Naive thymus-derived CD4-positive, alpha-beta T cell (primary cell): ENCODE measurements at regions not wholly inside any gene's neighbourhood (a gene's known extent, or its start where the extent isn't known, plus 50 kb on each side); places are given as distances from the start of the nearest gene placed in this dataset.
"Not testable (repeated sequence)": the region's sequence is repeated elsewhere in the genome, so short reads cannot be mapped to it uniquely, and the experiment has no call there.

Experiments used
- ATAC-seq: fragments of 150-1000 bp; cut with Tn5 transposase; 2 replicates; pipeline ENCODE4 v1.10.0; 2021; ENCODE audit warnings: mild to moderate bottlenecking, moderate library complexity
- CTCF ChIA-PET: fragments of 350-600 bp; sonication (Branson Sonifier 250); formaldehyde crosslinking; loops from one replicate; lab custom pipeline; 2021; ENCODE audit warnings: antibody characterized with exemption; lab: Charles Lee
- POLR2A ChIA-PET: fragments of 350-600 bp; sonication (Branson Sonifier 250); formaldehyde crosslinking; loops from one replicate; lab custom pipeline; 2021; ENCODE audit warnings: antibody characterized with exemption, inconsistent platforms; lab: Charles Lee
- DNase-seq, 9 donors: peaks; one replicate each; pipeline versions ENCODE4 v3.0.0 to v3.0.0-alpha.2; 2020 to 2022; ENCODE audit warnings: mixed read lengths in 1 of 9
- H3K27ac ChIP-seq: one replicate; pipeline ENCODE4 v1.7.0; 2013; ENCODE audit warnings: mild to moderate bottlenecking, low read depth, low read length, moderate library complexity
- H3K27me3 ChIP-seq, 2 donors: one replicate each; pipeline ENCODE4 v1.7.0; 2013; ENCODE audit warnings: low read length in 2 of 2, mild to moderate bottlenecking in 2 of 2, moderate library complexity in 2 of 2; ENCODE audit not compliant: control insufficient read depth in 2 of 2, insufficient read depth in 2 of 2
- H3K36me3 ChIP-seq, 3 experiments: 1 replicate in 2 of 3; 2 replicates in 1 of 3; pipeline ENCODE4 v1.7.0; 2013; ENCODE audit warnings: low read length in 3 of 3, mild to moderate bottlenecking in 3 of 3, moderate library complexity in 1 of 3; ENCODE audit not compliant: insufficient read depth in 3 of 3, control insufficient read depth in 2 of 3
- H3K4me1 ChIP-seq, 2 donors: one replicate each; pipeline ENCODE4 v1.7.0; 2013; ENCODE audit warnings: low read length in 2 of 2, mild to moderate bottlenecking in 2 of 2, moderate library complexity in 1 of 2; ENCODE audit not compliant: control insufficient read depth in 2 of 2, insufficient read depth in 2 of 2
- H3K4me3 ChIP-seq: 2 replicates; pipeline ENCODE4 v1.7.0; 2013; ENCODE audit warnings: mild to moderate bottlenecking, low read length
- H3K9me3 ChIP-seq, 3 experiments: 1 replicate in 2 of 3; 2 replicates in 1 of 3; pipeline ENCODE4 v1.7.0; 2013; ENCODE audit warnings: low read length in 3 of 3; ENCODE audit not compliant: control insufficient read depth in 2 of 3
- H3K27ac Mint-ChIP-seq, 9 donors: one replicate each; pipeline ENCODE4 v1.8.0; 2020 to 2022; ENCODE audit warnings: mixed read lengths in 9 of 9, mild to moderate bottlenecking in 8 of 9, moderate library complexity in 5 of 9, inconsistent platforms in 2 of 9
- H3K27me3 Mint-ChIP-seq, 5 donors: one replicate each; pipeline ENCODE4 v1.8.0; 2021 to 2022; ENCODE audit warnings: mixed read lengths in 5 of 5, mild to moderate bottlenecking in 1 of 5
- H3K36me3 Mint-ChIP-seq, 5 donors: one replicate each; pipeline ENCODE4 v1.8.0; 2020 to 2022; ENCODE audit warnings: mixed read lengths in 5 of 5, mild to moderate bottlenecking in 3 of 5, inconsistent platforms in 1 of 5
- H3K4me1 Mint-ChIP-seq, 7 donors: one replicate each; pipeline ENCODE4 v1.8.0; 2020 to 2022; ENCODE audit warnings: mixed read lengths in 7 of 7, mild to moderate bottlenecking in 3 of 7, inconsistent platforms in 1 of 7
- H3K4me3 Mint-ChIP-seq, 10 donors: one replicate each; pipeline ENCODE4 v1.8.0; 2020 to 2022; ENCODE audit warnings: mild to moderate bottlenecking in 10 of 10, mixed read lengths in 10 of 10, moderate library complexity in 6 of 10, inconsistent platforms in 2 of 10
- H3K9me3 Mint-ChIP-seq, 11 donors: one replicate each; pipeline ENCODE4 v1.8.0; 2020 to 2022; ENCODE audit warnings: mixed read lengths in 11 of 11, mild to moderate bottlenecking in 4 of 11, inconsistent platforms in 1 of 11, moderate library complexity in 1 of 11
- intact Hi-C, 2 donors: fragments of 100-400 bp; cut with micrococcal nuclease; formaldehyde crosslinking; loops; one replicate each; pipeline ENCODE4 v1.15.1; 2023

GRCh38 chr11:38700111-38700510 lies 2102.1 kb upstream of the RAG2 start:
- H3K27ac ChIP-seq, result no peak overlapping the region
- ATAC-seq (no peak), DNase-seq (no peak)
- no peaks in the 10 kb centered on the region for H3K36me3 ChIP-seq
- Mint-ChIP-seq H3K4me3 (no peak overlapping the region), H3K27ac (no peak overlapping the region), H3K4me1 (no peaks in the 10 kb centered on the region), H3K9me3 (peaks cover 5 to 31% (median 8%) of the 10 kb centered on the region in 11 donors), H3K27me3 (no peaks in the 10 kb centered on the region), H3K36me3 (peaks cover 0 to 10% (median 0%) of the 10 kb centered on the region in 5 donors)
- H3K4me1 ChIP-seq, result no peaks in the 10 kb centered on the region
- POLR2A ChIA-PET, result no interaction called here
- H3K27me3 ChIP-seq, result no peaks in the 10 kb centered on the region
- no peak overlapping the region for H3K4me3 ChIP-seq
- CTCF ChIA-PET, result no interaction called here
- H3K9me3 ChIP-seq, result no peaks in the 10 kb centered on the region
- intact Hi-C loops, result no loop called here

GRCh38 chr11:38693306-38693705 lies 2095.3 kb upstream of the RAG2 start:
- ATAC-seq (no peak), DNase-seq (no peak)
- Histone ChIP-seq H3K9me3 (peaks cover 0 to 7% (median 0%) of the 10 kb centered on the region in 3 experiments), H3K36me3 (no peaks in the 10 kb centered on the region), H3K4me1 (no peaks in the 10 kb centered on the region), H3K27ac (no peak overlapping the region), H3K27me3 (no peaks in the 10 kb centered on the region), H3K4me3 (no peak overlapping the region)
- no peaks in the 10 kb centered on the region for H3K27me3 Mint-ChIP-seq
- peaks cover 0 to 25% (median 12%) of the 10 kb centered on the region in 11 donors for H3K9me3 Mint-ChIP-seq
- intact Hi-C loops, result loop anchor here in 1 of 2 donors (10.0 kb wide), 1 partner anchor 61 kb away; no protein-coding TSS in a partner anchor
- no peaks in the 10 kb centered on the region for H3K4me1 Mint-ChIP-seq
- H3K36me3 Mint-ChIP-seq, result peaks cover 0 to 6% (median 0%) of the 10 kb centered on the region in 5 donors
- H3K4me3 Mint-ChIP-seq, result no peak overlapping the region
- ChIA-PET CTCF (no interaction called here), POLR2A (no interaction called here)
- H3K27ac Mint-ChIP-seq, result no peak overlapping the region

GRCh38 chr11:38690211-38690610 lies 2092.2 kb upstream of the RAG2 start:
- ATAC-seq, POLR2A ChIA-PET, H3K27me3 Mint-ChIP-seq, H3K27ac ChIP-seq, H3K27ac Mint-ChIP-seq, H3K4me1 Mint-ChIP-seq, DNase-seq, H3K4me1 ChIP-seq, CTCF ChIA-PET, H3K9me3 ChIP-seq, H3K27me3 ChIP-seq, H3K36me3 ChIP-seq, H3K4me3 ChIP-seq, H3K36me3 Mint-ChIP-seq, H3K4me3 Mint-ChIP-seq: not testable (repeated sequence)
- peaks cover 0 to 19% (median 5%) of the 10 kb centered on the region in 11 donors for H3K9me3 Mint-ChIP-seq
- intact Hi-C loops, result loop anchor here in 1 of 2 donors (10.0 kb wide), 1 partner anchor 65 kb away; no protein-coding TSS in a partner anchor

- H3K9me3 Mint-ChIP-seq, result peaks cover 0 to 9% (median 3%) of the 10 kb centered on the region in 11 donors
- intact Hi-C loops, result loop anchor here in 1 of 2 donors (2.0 kb wide), 1 partner anchor 16 kb away; no protein-coding TSS in a partner anchor
- no peaks in the 10 kb centered on the region for H3K27me3 Mint-ChIP-seq
Observed at GRCh38 chr11:38687008-38687407, 2089.0 kb upstream of the RAG2 start.

GRCh38 chr11:38683484-38683883 lies 2085.4 kb upstream of the RAG2 start:
- H3K4me1 Mint-ChIP-seq, result no peaks in the 10 kb centered on the region
- POLR2A ChIA-PET, result no interaction called here
- CTCF ChIA-PET, result no interaction called here

More at GRCh38 chr11:38687008-38687407, 2089.0 kb upstream of the RAG2 start:
- H3K4me3 Mint-ChIP-seq, result no peak overlapping the region
- H3K9me3 ChIP-seq, result no peaks in the 10 kb centered on the region
- H3K27ac Mint-ChIP-seq, result no peak overlapping the region
- H3K36me3 ChIP-seq, result no peaks in the 10 kb centered on the region
- DNase-seq (no peak), ATAC-seq (no peak)
- H3K4me1 ChIP-seq, result no peaks in the 10 kb centered on the region
- no peaks in the 10 kb centered on the region for H3K4me1 Mint-ChIP-seq
- CTCF ChIA-PET, result no interaction called here
- no peak overlapping the region for H3K27ac ChIP-seq
- no peak overlapping the region for H3K4me3 ChIP-seq
- no peaks in the 10 kb centered on the region for H3K36me3 Mint-ChIP-seq
- no peaks in the 10 kb centered on the region for H3K27me3 ChIP-seq
- POLR2A ChIA-PET, result no interaction called here

GRCh38 chr11:38680746-38681145 lies 2082.7 kb upstream of the RAG2 start:
- Histone ChIP-seq H3K27me3 (no peaks in the 10 kb centered on the region), H3K4me1 (no peaks in the 10 kb centered on the region), H3K9me3 (no peaks in the 10 kb centered on the region), H3K27ac (no peak overlapping the region), H3K36me3 (no peaks in the 10 kb centered on the region), H3K4me3 (no peak overlapping the region)
- no peaks in the 10 kb centered on the region for H3K4me1 Mint-ChIP-seq
- no peak overlapping the region for H3K4me3 Mint-ChIP-seq
- H3K9me3 Mint-ChIP-seq, result peaks cover 0 to 33% (median 6%) of the 10 kb centered on the region in 11 donors
- H3K27ac Mint-ChIP-seq, result no peak overlapping the region
- ChIA-PET CTCF (no interaction called here), POLR2A (no interaction called here)
- no peaks in the 10 kb centered on the region for H3K27me3 Mint-ChIP-seq
- peaks cover 0 to 5% (median 0%) of the 10 kb centered on the region in 5 donors for H3K36me3 Mint-ChIP-seq
- DNase-seq (no peak), ATAC-seq (no peak)
- intact Hi-C loops, result no loop called here

More at GRCh38 chr11:38683484-38683883, 2085.4 kb upstream of the RAG2 start:
- Mint-ChIP-seq H3K4me3 (no peak overlapping the region), H3K36me3 (peaks cover 0 to 5% (median 0%) of the 10 kb centered on the region in 5 donors), H3K27me3 (no peaks in the 10 kb centered on the region), H3K27ac (no peak overlapping the region), H3K9me3 (peaks cover 0 to 28% (median 4%) of the 10 kb centered on the region in 11 donors)
- intact Hi-C loops, result no loop called here
- Histone ChIP-seq H3K4me1 (no peaks in the 10 kb centered on the region), H3K9me3 (no peaks in the 10 kb centered on the region), H3K27me3 (no peaks in the 10 kb centered on the region), H3K36me3 (no peaks in the 10 kb centered on the region), H3K27ac (no peak overlapping the region), H3K4me3 (no peak overlapping the region)
- DNase-seq, result no peak
- no peak for ATAC-seq

- Histone ChIP-seq H3K36me3 (no peaks in the 10 kb centered on the region), H3K27me3 (no peaks in the 10 kb centered on the region), H3K4me1 (no peaks in the 10 kb centered on the region), H3K9me3 (no peaks in the 10 kb centered on the region), H3K27ac (no peak overlapping the region), H3K4me3 (no peak overlapping the region)
- H3K27ac Mint-ChIP-seq, result no peak overlapping the region
- peaks cover 0 to 39% (median 8%) of the 10 kb centered on the region in 11 donors for H3K9me3 Mint-ChIP-seq
- no peaks in the 10 kb centered on the region for H3K4me1 Mint-ChIP-seq
- H3K36me3 Mint-ChIP-seq, result peaks cover 0 to 5% (median 0%) of the 10 kb centered on the region in 5 donors
- POLR2A ChIA-PET, result no interaction called here
- DNase-seq (no peak), ATAC-seq (no peak)
- intact Hi-C loops, result no loop called here
- no peaks in the 10 kb centered on the region for H3K27me3 Mint-ChIP-seq
- no peak overlapping the region for H3K4me3 Mint-ChIP-seq
- CTCF ChIA-PET, result no interaction called here
Observed at GRCh38 chr11:38680166-38680565, 2082.1 kb upstream of the RAG2 start.
